ENCODE measurements at regions not wholly inside any gene's neighbourhood (a gene's known extent, or its start where the extent isn't known, plus 50 kb on each side); places are given as distances from the start of the nearest gene placed in this dataset.

DNA sequence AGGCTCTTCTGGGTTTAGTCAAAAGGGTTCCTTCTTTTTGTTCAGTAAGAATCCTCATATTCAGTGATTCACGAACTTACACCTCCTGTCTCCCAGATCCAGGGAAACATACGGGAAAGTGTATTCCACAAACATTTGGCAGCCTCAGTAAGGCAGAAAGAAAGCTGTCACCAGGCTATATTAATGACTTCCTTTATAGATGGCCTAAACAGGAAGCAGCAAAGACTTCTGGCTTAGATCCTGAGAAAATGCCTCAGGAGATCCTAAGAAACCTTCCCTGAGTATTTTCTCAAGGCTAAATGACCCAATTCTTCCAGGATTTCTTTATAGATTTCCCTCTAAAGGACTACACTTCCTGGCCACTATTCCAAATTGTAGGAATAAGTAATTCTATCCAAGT, 1995.5 kb upstream of the CELF4 start:
- FAIRE-seq, result no peak
- no peak for DNase-seq (ENCODE audit: insufficient read length, low spot score)

DNA sequence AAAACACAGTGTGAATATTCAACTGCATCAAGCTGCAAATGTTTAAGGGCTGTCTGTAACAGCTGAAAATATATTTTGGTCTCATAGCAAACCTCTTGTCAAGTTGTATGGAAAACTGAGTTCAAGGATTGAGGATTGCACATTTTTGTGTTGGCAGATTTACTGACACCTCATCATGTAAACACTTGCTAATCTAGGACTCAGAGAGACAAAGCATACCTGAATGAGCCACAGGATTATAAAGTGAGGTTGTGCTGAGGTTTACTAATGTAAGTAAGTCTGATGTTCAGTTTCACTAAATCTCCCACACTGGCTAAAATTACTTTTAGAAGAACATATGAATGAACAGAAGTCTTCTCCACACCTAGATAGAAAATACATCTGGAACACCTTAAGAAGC, 1993.1 kb upstream of the CELF4 start:
- no peak for DNase-seq (ENCODE audit: insufficient read length, low spot score)

DNA sequence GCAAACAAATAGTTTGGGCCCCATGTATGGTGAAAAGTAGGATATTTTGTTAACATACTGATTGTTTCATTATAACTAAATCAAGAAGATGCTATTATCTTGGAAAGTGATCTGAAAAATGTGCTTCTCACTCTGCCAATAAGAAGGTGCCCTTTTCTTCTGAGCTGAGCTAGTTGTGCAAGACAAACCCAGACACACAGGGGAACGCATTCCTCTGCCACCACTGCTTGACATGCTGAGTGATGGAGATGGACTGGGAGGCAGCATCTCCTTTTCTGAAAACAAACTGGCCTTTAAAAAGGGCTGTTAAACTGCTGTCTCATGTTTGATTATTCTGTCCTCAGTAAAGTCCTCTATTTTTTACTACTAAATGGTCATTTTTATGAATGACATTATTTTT, 1989.9 kb upstream of the CELF4 start:
- FAIRE-seq (no peak), DNase-seq (ENCODE audit: insufficient read length, low spot score) (no peak)

More for the DNA sequence above, 1993.1 kb upstream of the CELF4 start:
- no peak for FAIRE-seq

DNA sequence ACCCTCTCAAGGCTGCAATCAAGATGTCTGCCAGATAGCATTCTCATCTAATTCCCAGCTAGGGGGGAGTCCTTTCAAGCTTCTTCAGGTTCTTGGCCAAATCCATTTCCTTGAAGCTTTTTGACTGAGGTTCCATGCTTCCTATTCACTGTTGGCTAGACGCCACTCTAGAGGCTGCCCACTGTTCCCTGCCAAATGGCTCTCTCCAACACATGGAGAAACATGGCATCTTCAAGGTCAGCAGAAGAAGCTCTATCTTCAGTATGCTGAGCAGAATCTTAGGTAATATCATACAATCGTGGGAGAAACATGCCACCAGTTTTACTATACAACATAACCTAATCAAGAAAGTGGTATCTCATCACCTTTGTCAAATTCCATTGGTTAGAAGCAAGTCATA, 1985.1 kb upstream of the CELF4 start:
- DNase-seq (ENCODE audit: insufficient read length, low spot score) (no peak), FAIRE-seq (no peak)

DNA sequence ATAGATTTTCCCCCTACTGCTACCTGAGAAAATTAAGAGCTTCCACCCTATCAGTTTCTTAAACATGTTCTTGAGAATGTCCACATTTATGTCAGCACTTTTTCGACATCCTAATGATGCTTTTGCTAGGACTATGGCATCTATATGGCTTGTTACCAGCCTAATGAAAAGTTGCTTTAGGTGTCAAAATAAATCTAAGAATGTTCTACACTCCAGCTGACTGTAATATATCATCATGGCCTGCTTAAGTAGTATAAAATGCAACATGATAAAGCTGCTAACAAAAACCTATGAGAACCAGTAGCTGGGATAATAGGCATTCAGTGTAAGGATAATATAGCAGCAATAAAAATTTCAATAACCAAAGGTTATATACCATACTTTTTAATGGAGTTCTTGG, 1983.5 kb upstream of the CELF4 start:
- FAIRE-seq, result no peak

DNA sequence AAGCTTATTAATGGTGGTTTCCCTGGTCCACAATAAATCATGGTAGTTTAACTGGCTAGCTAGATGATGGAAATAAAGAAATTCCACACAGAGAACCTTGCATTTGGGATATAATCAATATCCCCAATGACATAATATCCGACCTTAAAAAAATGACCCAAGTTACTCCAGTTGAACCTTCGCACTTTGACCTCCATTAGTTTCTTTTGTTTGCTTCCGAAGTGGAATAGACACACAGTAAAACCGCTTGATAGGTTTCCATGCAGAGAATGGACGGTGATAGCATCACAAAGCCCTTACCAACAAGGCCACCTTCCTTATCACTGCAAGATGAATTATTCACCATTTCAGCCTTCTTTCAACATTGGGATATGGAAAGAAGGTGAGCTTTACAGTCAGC, 1966.1 kb upstream of the CELF4 start:
- FAIRE-seq (no peak), DNase-seq (ENCODE audit: insufficient read length, low spot score) (no peak)

More for the DNA sequence above, 1983.5 kb upstream of the CELF4 start:
- DNase-seq (ENCODE audit: insufficient read length, low spot score), result no peak

DNA sequence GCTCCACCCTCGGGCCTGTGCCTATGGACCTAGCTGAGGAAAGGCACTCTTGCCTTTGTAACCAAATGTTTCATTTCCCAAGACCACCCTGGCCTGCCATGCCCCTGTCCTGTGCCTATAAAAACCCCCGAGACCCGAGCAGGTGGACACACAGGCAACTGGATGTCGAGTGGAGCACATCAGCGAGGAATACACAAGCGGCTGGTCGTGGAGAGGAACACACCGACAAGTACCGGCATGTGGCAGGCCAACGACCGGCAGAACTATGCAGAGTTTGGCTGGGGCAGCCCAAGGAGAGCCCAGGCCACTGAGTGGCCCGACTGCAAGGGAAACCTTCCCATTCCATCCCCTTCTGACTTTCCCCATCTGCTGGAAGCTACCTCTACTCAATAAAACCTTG, 1963.8 kb upstream of the CELF4 start:
- no peak for FAIRE-seq
- no peak for DNase-seq (ENCODE audit: insufficient read length, low spot score)

DNA sequence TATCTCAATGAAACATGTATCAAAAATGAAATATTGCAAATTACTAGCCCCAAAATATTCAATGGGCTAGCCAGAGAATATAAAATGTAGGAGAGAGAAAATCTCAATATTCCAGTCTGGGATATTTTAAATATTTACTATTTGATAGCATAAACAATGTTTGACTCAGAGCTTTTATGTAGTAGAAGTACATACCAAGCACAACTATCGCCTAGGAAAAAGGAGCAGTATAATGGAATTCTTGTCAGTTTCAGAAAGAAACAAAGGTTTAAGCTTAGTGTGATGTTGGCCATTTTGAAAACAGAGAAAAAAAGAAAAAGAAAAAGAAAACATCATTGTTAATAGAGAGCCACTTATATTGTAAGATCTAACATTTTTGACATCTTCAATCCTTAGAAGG, 1961.9 kb upstream of the CELF4 start:
- no peak for DNase-seq (ENCODE audit: insufficient read length, low spot score)
- FAIRE-seq, result no peak

DNA sequence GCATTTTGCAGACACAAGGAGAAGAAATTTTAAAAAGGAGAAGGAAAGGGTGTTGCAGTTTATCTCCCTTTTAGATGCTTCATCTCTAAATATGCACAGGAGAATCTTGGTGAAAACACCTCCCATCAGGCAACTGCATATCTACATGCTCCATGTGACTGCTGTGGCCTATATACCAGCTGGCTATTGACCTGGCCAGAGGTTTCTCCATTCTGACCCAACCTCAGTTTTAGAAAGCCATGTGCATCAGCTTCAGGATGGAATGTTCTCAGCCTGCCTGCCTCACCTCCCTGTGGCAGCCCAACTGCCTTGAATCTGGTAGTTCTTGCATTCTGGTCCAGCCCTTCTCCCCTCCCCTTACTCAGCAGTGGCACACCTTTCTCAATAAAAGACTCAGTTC, 1958.8 kb upstream of the CELF4 start:
- DNase-seq (ENCODE audit: insufficient read length, low spot score) (no peak), FAIRE-seq (no peak)

DNA sequence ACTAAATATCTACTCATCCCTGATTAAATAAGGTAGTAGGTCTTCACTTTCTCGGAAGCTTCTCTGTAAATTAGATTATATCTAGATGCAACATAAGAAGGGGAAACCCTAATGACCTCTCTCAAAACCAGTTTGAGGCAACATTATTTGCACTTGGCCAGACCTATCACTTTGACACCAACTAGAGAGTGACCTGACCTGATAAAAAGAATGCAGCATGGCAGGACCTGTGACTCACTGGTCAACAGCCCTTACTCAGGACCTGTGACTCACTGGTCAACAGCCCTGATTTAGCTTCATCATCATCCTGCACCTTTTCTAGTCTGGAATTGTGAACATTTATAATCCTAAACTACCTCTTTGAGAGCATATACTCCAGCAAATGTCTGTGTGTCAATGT, 1957.7 kb upstream of the CELF4 start:
- FAIRE-seq (no peak), DNase-seq (ENCODE audit: insufficient read length, low spot score) (no peak)

DNA sequence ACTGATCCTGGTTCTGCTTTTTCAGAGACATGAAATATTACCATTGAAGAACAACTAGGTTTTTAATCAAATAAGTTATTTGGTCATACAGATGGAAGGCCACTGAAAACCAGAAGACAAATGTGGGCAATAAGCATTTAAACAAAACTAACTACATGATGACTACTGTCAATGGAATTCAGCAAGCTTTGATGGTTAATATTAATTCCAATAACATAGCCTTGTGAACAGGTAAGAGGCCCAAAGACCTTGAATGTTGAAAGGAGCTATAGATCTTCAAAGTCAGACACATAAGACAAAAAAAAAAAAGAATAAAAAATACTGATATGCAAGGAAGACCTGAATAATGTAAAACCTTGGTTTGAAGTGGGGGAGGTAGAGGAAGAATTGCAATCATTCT, 1955.6 kb upstream of the CELF4 start:
- FAIRE-seq, result no peak

DNA sequence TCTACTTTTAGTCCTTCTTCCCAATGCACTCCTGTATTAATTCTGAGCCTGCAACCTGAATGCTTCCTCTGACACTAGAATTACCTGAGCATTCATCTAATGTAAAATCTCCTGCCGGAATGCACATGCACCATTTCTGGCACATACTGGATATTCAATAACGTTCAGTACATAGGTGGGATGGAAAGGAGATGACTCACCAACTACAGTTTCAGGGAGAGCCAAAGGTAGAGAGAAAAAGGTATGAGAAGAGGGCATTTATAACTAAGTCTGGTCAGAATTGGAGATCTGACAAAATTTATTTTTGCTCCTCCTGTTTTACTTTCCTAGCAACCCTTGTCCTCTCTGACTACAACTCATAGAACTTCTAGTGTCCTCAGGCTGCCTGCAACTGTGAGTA, 1954.1 kb upstream of the CELF4 start:
- DNase-seq (ENCODE audit: insufficient read length, low spot score) (no peak), FAIRE-seq (no peak)

More for the DNA sequence above, 1955.6 kb upstream of the CELF4 start:
- DNase-seq (ENCODE audit: insufficient read length, low spot score), result no peak

DNA sequence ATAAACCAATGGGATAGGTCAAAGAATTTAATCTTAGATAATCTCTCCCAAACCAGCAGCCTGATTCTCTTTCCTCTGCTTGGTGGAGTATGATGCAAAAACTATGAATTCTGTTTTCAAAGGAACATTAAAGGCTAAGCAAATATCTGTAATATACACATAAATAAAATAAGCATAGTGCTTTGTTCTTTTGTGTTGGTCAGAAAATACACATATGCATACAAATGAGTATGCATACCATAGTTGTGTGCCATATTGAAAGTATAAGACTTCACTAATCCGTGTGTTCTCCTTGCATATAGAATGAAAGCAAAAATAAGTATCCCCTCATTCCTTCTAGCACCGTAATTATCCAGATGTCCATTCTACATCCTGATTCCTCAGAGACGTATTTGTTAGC, 1949.7 kb upstream of the CELF4 start:
- DNase-seq (ENCODE audit: insufficient read length, low spot score), result no peak

DNA sequence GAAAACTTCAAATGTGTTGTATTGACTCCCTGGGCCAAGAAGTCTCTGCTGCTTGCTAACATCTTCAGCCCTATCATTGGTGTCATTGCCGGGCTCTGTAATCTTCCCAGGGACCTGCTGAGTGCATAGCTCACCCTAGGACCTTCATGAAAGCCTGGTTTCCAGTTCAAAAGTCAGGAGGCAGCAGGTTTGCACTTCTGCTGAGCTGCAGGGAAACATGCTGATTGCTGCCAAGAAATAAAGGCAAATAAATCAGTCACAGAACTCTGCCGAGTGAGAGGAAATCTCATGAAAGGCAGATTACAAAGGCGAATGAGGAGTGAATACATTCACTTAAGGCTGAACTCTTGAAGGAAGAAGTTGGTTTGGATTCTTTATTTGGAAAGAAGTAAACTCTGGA, 1947.6 kb upstream of the CELF4 start:
- no peak for DNase-seq (ENCODE audit: insufficient read length, low spot score)
- FAIRE-seq, result no peak

More for the DNA sequence above, 1949.7 kb upstream of the CELF4 start:
- FAIRE-seq, result no peak

DNA sequence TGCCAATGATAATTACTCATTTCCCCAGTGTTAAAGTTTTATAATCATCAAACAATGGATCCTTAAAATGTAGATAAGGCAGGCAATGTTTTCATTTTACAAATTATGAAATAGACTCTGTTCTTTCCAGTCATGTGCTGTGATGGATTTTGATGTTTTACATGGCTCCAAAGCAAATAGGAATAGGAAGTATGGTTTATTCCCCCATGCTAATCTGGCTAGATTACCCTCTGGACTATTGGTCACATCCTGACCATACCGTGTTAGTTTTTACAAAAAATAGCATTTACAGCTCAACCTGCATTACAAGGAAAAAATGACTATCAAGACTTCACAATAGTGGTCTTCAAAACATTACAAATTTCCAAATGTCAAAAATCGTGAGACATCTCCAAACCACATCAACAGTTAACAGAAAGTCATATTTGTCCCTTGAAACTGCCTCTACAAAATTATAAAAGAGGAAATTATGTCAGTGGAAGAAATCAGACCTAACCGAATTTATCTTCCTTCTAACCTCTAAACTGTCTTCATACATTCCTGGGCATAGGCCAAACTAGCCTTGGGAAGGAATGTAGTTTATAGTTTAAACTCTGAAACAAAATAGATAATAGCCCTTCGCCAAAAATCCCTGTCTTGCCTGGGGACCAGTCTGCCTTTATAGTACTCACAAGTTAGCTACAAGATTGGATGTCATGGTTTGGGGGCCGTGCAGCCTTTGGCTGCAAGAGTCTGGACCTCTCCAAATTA, 1941.2 kb upstream of the CELF4 start:
- no peak for DNase-seq (ENCODE audit: insufficient read length, low spot score)
- FAIRE-seq, result no peak

DNA sequence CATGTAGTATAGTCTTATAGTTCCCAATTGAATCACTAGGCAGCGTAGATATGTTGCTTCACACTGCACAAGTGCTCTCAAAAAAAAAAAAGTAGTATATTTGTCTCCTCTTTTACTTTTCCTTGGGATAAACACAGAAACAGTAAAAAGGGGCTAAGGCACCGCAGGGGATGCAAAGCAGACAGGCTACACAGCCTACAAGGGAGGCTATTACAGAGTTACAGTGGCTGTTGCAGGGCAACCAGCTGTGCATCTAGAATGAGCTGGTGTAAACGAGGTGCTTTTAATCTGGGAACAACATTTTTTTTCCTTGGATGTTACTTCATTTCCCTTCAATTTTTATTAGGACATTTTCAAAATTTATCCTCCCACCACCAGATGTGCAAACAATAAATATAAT, 1934.7 kb upstream of the CELF4 start:
- FAIRE-seq (no peak), DNase-seq (ENCODE audit: insufficient read length, low spot score) (no peak)

DNA sequence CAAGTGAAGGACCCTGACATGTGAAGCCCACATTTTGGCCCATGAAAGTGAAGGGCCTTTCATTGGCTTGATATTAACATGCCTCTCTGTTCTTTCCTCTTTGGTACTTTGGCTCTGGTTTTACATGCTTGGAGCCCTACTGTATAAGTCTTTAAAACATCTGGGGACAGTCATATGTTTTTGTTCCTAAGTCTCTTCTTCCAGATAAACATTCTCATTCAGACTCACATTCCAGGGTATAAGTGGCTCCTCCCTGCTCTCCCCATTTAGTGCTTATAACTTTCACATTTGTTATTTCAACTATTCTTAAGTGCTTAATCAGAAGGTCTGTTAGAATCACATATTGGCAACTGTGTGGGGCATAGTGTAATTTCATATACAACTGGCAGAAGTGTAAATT, 1932.2 kb upstream of the CELF4 start:
- no peak for FAIRE-seq
- DNase-seq (ENCODE audit: insufficient read length, low spot score), result no peak

DNA sequence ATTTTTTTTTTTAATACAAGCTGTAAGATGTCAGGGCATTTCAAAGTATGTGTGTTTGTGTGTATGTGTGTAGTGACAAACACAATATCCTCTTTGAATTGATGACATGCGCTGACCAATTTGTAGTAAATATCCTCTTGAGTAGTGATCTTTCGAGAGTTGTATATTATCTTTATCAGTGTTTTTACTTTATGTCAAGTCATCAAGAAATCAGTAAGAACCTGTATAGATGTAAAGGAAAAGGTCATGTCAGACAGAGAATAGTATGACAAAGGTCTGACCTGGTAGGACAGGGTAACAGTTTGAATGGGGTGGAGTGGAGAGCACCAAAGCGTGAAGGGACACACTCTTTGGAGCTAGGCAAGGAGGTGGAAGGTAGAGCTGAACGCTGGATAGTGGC, 1931.4 kb upstream of the CELF4 start:
- no peak for FAIRE-seq
- DNase-seq (ENCODE audit: insufficient read length, low spot score), result no peak

DNA sequence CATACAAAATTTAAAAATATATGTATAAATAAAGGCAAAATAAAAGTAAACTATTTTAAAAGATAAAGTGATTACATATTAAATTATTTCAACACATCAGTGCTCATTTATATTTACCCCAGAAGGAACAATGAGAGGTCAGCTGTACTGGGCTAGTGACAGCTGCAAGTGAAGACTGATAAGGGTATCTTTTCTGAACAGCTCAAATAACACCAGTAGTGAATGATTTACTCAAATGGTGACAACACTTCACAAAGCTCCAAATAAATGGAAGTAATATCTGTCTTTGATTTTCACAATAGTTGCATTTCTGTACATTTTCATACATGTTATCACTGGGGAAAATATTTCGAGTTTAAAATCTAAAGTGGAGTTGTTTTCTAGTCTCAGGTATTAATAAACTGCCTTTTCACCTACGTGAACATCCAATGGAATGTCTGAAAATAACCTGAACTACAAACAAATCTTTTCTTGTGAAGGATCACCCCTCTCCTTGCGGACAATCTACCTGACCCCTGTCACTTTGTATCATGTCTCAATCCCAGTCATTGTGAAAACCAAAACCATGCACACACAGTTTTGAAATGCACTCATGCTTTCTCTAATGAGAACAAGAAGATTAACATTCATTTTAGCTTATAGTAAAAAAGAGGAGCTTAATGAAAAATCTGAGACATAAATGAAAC, 1928.8 kb upstream of the CELF4 start:
- DNase-seq (ENCODE audit: insufficient read length, low spot score) (no peak), FAIRE-seq (no peak)

DNA sequence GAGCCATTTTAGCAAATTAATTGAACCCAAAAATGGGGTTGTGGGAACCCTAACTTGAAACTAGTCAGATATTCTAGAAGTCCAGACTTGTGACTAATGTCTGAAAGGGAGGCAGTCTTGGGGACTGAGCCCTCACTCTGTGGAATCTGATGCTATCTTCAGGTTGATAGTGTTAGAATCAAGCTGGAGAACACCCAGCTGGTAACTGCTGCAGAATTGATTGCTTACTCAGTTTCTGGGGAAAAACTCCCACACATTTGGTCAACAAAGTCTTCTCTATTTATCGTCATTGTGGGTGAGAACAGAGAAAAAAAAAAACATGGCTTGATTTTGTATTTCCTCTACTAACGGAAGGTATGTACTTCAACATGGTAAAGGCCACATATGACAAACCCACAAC, 1925.8 kb upstream of the CELF4 start:
- DNase-seq (ENCODE audit: insufficient read length, low spot score), result no peak
- FAIRE-seq, result no peak

DNA sequence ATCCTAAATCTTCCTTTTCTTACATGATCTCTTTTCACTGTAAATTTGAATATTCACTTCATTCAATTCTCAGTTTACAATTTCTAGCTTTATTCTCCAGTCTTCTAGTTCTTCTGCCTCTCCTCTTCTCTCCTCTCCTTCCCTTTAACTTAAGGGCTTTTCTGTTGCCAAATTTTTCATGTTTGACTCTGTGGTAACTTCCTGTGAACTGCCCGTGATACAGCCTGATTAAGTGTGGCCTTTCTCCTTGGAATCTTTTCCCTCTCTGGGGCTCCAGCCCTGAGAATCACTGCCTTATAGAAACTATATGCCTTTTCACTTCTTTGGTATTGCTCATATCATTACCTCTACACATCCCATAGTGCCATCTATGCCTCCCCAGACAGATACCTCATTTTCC, 1923.8 kb upstream of the CELF4 start:
- no peak for DNase-seq (ENCODE audit: insufficient read length, low spot score)

DNA sequence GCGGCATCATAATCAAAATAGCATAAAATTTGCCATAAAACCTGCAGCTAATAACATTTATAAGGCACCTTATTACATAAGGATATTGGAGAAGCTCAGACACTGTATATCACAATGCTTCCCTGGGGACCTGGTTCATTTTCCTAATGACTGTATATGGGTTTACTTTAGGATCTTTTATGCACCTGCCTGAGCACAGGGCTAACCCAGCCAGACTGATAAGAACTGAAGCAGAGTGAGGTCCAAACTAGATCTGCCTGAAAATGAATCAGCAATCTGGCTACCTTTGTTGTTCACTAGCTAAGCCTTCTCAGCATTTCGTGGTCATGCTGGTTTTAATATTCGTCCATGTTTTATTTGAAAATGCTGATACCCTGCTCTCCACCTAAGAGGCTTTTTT, 1922.3 kb upstream of the CELF4 start:
- DNase-seq (ENCODE audit: insufficient read length, low spot score), result no peak
- no peak for FAIRE-seq

More for the DNA sequence above, 1923.8 kb upstream of the CELF4 start:
- FAIRE-seq, result no peak
